Stimulated activated CD4-positive, alpha-beta T cell treated with anti-CD3 and anti-CD28 coated beads, Interleukin-2, amount 100 ng/mL, for 24 hours (primary cell): ENCODE measurements at regions not wholly inside any gene's neighbourhood (a gene's known extent, or its start where the extent isn't known, plus 50 kb on each side); places are given as distances from the start of the nearest gene placed in this dataset.
"Not testable (repeated sequence)": the region's sequence is repeated elsewhere in the genome, so short reads cannot be mapped to it uniquely, and the experiment has no call there.

Source experiments
- DNase-seq, 2 donors: peaks; one replicate each; pipeline ENCODE4 v3.0.0-alpha.2; 2020

GRCh38 chr6:15132854-15133670 lies 112.8 kb upstream of the JARID2 start:
- DNase-seq, result no peak

- no peak for DNase-seq
Measured at GRCh38 chr6:15137086-15137485, 108.8 kb upstream of the JARID2 start.

- no peak for DNase-seq
Measured at GRCh38 chr6:15143086-15143485, 102.8 kb upstream of the JARID2 start.

GRCh38 chr6:15143540-15143939 lies 102.3 kb upstream of the JARID2 start:
- DNase-seq, result no peak

- DNase-seq, result no peak
Measured at GRCh38 chr6:15145821-15146220, 100.0 kb upstream of the JARID2 start.

GRCh38 chr6:15147827-15148226 lies 98.0 kb upstream of the JARID2 start:
- DNase-seq, result no peak

- no peak for DNase-seq
Measured at GRCh38 chr6:15148356-15148946, 97.4 kb upstream of the JARID2 start.

- no peak for DNase-seq
Measured at GRCh38 chr6:15150207-15150606, 95.7 kb upstream of the JARID2 start.

- no peak for DNase-seq
Measured at GRCh38 chr6:15152700-15153099, 93.2 kb upstream of the JARID2 start.

GRCh38 chr6:15153191-15153590 lies 92.7 kb upstream of the JARID2 start:
- no peak for DNase-seq

GRCh38 chr6:15157479-15157878 lies 88.4 kb upstream of the JARID2 start:
- no peak for DNase-seq

- DNase-seq, result no peak
Measured at GRCh38 chr6:15158821-15159619, 86.8 kb upstream of the JARID2 start.

- no peak for DNase-seq
Measured at GRCh38 chr6:15160812-15161211, 85.1 kb upstream of the JARID2 start.

GRCh38 chr6:15164855-15165254 lies 81.0 kb upstream of the JARID2 start:
- not testable (repeated sequence) for DNase-seq

GRCh38 chr6:15166121-15166520 lies 79.7 kb upstream of the JARID2 start:
- no peak for DNase-seq

GRCh38 chr6:15170126-15170525 lies 75.7 kb upstream of the JARID2 start:
- no peak for DNase-seq

GRCh38 chr6:15171026-15171425 lies 74.8 kb upstream of the JARID2 start:
- DNase-seq, result no peak

GRCh38 chr6:15176816-15177370 lies 69.0 kb upstream of the JARID2 start:
- DNase-seq, result no peak

GRCh38 chr6:15183979-15184378 lies 61.9 kb upstream of the JARID2 start:
- DNase-seq, result peak; percentile 33 to 44

GRCh38 chr6:15184441-15184861 lies 61.4 kb upstream of the JARID2 start:
- peak; percentile 7 to 42 for DNase-seq

- DNase-seq, result not testable (repeated sequence)
Measured at GRCh38 chr6:15185111-15185510, 60.8 kb upstream of the JARID2 start.

GRCh38 chr6:15193451-15193850 lies 52.4 kb upstream of the JARID2 start:
- DNase-seq, result not testable (repeated sequence)

GRCh38 chr6:15194453-15194852 lies 51.4 kb upstream of the JARID2 start:
- DNase-seq, result no peak
